Activated CD8-positive, alpha-beta memory T cell treated with anti-CD3 and anti-CD28 coated beads for 48 hours (primary cell): ENCODE measurements at regions not wholly inside any gene's neighbourhood (a gene's known extent, or its start where the extent isn't known, plus 50 kb on each side); places are given as distances from the start of the nearest gene placed in this dataset.

Experiments
- DNase-seq, 3 experiments: peaks; one replicate each; pipeline ENCODE4 v3.0.0-alpha.2; 2020; ENCODE audit warnings: low read depth in 2 of 3, low spot score in 2 of 3

DNA sequence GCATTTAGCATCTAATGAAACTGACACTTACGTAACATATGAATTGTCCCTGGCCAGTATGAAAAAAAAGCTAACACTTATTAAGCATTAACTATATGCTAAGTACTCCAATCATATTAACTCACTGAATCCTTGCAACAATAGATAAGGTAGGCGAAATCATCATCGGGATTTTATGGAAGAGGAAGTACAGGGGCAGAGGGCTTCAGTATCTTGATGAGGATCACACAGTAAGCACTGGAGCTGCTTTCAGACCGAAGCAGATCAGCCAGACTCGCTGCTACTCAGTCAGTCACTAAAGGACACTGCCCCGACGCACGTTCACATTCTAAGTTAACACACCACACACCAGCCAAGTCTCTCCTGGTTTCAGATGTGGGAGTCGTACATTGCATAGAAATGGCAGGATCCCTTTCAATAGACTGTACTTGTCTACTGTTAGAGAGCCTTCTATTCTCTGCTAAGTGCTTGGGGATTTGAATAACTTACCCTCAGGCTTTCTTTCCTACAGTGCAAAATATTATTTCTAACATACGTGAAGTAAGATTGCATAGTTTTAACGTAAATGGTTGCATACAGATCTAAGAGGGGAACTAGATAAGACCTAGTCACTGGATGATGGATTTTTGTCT lies 540.2 kb upstream of the TENM3 start:
- no peak for DNase-seq

GRCh38 chr4:181710143-181710542 lies 533.1 kb upstream of the TENM3 start:
- no peak for DNase-seq

- no peak for DNase-seq
Measured at GRCh38 chr4:181711387-181711786, 531.8 kb upstream of the TENM3 start.

- no peak for DNase-seq
Measured at GRCh38 chr4:181728305-181728966, 514.8 kb upstream of the TENM3 start.

GRCh38 chr4:181731900-181732299 lies 511.3 kb upstream of the TENM3 start:
- DNase-seq = no peak

DNA sequence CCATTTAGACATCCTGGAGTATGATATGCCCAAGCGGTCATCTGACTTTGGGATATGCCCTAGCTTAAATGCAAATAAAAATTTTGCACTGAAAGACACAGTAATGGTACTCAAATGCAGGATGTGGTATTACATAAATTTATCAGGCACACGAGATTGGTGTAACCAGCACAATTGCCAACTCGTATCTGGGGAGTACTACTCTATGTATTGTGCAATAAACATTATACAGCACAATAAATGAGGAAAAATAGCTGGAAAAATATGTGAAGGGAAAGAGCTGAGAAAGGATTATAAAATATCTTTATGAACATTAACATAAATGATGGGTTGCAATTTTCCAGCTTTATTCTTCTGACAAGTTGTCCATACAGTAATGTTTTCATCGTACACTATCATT lies 505.5 kb upstream of the TENM3 start:
- DNase-seq = no peak

GRCh38 chr4:181739031-181739430 lies 504.2 kb upstream of the TENM3 start:
- no peak for DNase-seq

DNA sequence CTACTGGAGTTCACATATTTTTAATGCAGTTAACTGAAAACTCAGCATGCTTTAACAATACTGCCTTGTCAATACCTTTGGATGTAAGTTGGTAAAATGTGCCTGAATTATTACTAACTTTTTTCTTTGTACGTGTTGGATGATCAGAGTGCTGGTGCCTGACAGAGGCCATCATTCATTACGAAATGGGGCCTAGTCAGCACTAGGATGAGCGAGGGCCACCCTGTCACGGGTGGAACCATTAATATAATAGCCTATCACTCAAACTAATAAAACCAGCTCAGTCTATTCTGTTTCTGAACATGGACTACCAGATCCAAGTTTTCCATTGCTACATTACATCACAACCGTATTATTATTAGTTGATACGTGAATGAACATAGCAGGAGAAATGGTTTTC lies 501.7 kb upstream of the TENM3 start:
- no peak for DNase-seq

- no peak for DNase-seq
Measured at GRCh38 chr4:181745933-181746625, 497.1 kb upstream of the TENM3 start.

DNA sequence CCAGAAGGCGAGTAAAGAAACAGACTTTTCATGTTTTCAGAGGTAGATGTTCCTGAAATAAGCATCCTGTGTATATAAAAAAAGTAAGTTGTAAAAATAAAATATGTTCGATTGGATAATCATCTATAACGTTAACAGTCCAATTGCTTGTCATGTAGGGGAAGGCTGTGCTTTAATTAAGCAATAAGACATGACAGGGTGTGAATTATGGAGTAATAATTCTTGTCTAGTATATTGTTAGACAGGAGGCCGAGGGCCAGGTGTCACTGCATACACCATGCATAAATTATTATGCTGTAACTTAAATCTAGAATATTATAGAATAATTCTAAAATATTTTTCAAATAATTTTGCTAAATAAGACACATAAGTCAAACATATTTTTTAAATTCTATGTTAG lies 494.6 kb upstream of the TENM3 start:
- DNase-seq = no peak

- DNase-seq = no peak
Measured at GRCh38 chr4:181752516-181752915, 490.7 kb upstream of the TENM3 start.

- DNase-seq = no peak
Measured at GRCh38 chr4:181753207-181753606, 490.0 kb upstream of the TENM3 start.

GRCh38 chr4:181755846-181756245 lies 487.4 kb upstream of the TENM3 start:
- DNase-seq = no peak

DNA sequence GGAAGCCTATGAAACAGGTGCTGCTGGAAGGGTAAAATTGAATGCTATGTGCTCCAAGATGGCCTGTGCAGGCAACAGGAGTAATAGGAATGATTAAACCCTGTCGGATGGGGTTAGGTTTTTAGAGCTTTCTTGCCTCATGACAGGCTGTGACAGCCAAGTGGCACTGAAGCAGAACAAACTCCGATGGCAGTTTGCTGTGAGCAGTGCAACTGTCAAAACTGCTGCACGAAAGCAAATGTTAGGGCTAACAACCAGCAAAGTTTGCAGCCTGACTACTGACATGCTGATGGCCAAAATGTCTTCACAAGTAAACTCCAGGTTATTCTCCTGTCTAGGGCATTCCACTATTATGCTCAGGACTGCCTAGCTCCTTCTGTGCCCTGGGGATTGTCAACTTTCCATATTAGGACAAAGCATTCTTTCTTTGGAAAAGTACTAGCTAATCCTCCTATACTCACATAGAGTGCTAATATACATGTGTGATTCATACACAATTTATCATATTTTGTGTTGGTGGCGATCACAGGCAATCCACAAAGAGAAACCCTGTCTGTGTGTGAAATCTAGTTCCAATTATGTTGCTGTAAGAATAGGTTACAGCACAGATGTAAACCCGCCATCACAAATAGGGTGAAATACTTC lies 486.6 kb upstream of the TENM3 start:
- no peak for DNase-seq

DNA sequence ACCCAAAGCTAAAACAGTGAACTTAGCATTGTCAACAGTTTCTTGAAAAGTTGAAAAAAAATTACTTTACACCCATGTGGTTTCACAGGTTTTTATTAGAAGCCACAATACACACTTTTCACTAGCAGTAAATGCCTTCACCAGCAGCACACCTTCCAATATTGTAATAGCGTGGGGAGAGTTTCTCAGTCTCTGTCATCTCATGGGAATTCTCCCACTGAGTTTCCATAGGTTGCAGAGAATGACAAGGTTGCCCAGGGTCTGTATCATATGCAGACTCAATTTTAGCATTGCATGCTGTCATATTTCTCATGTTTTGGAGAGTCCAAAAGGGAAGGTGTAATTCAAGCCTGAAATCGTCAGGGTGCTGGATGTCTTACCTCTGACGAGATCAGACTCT lies 486.1 kb upstream of the TENM3 start:
- no peak for DNase-seq

- no peak for DNase-seq
Measured at GRCh38 chr4:181757910-181758660, 485.1 kb upstream of the TENM3 start.

DNA sequence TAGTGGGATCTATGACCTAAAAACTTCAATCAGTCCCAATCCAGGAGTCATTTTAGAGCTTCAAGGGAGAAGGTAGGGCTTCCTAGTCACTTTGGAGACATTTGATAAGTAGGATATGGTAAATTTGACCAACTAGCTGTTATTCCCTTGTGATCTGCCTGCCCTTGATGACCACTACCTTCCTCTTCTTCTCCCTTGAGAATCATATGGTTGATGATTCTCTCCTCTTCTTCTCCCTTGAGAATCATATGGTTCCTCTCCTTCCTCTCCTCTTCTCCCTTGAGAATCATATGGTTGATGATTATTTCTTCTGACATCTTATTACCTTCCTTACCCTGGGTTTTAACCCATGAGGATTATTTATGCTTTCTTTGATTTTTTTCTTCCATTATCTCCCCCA lies 482.6 kb upstream of the TENM3 start:
- no peak for DNase-seq

GRCh38 chr4:181761156-181761555 lies 482.0 kb upstream of the TENM3 start:
- DNase-seq = no peak

DNA sequence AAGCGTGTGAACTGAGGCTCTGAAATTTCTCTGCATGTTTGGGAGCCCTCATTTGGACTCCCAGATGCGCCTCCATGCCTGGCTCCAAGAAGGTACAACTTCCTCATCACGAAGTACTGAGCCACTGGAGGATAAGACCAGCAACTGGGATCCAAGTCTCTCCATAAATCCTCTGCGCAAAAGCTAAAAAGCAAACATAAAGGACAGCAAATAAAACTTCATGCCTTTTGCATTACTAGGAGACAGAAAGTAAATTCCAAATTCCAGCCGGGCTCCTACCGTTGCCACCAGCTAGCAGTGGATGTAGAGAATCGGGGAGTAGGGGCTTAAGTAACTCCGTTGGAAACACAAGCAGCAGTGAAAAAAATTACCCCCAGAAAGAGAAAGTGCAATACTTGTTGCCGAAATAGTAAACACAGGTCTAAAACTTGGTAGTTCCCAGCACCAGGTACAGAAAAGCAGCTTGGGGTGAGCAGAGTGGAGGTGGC lies 477.1 kb upstream of the TENM3 start:
- DNase-seq = no peak

DNA sequence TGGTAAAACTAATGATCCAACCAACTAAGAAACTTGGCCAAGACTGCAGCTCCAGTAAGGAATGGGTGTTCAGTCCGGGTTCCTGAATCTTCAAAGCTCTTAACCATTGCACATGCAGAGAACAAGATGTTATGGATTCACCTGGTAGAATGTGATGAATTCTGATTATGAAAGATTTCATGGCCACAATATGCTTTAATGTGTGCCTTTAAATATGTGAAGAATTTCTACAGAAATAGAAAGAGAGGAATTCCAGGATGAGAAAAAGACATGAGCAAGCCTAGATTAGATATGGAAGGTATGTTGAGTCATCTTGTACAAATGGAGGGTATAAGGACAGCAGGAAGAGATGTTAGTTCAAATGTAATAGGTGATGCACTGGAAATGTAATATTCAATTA lies 472.2 kb upstream of the TENM3 start:
- no peak for DNase-seq

DNA sequence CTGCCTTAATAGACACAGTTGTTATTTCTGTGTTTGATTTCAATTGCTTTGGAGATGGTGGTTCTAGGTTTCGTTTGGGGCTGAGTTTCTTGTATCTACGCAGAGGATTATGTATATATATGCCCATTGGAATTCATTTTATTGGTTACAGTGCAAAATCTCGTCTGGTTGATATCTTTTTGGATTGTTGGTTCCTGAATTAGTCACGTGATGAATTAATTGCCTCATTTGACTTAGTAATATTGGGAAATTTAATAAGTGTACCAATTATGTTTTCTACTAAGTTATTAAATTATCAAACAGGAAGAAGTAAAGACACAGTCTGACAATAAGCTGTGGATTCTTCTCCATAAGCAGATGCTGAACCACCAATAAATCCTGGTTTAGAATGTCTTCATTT lies 467.9 kb upstream of the TENM3 start:
- DNase-seq = no peak
